ENCODE measurements at regions not wholly inside any gene's neighbourhood (a gene's known extent, or its start where the extent isn't known, plus 50 kb on each side); places are given as distances from the start of the nearest gene placed in this dataset.

DNA sequence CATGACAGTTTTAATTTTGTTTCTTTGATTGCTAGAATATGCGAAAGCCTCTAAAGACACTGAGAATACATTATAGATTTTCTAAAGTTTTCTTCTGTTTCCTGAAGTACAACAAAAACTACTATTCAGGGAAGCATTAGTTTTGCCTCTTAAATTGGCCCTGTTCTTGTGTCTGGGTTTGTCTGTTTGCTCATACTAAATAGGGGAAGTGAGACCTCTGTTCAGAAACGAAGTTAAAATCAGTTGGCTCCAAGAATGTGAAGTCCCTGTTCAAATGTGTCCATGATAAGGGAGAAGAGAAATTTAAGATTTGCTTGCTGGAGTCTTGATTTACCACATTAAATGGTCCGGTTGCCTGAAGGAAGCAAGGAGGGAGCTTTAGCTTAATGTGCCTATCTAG, 327.3 kb upstream of the GBE1 start:
- Histone ChIP-seq H3K36me3 (no peaks in the 10 kb centered on the region), H3K27ac (peak overlapping the region in 1 of 10 donors; percentile 23), H3K27me3 (no peaks in the 10 kb centered on the region), H3K4me3 (no peak overlapping the region), H3K4me1 (peaks cover 0 to 21% (median 8%) of the 10 kb centered on the region in 9 donors), H3K9me3 (peaks cover 0 to 5% (median 0%) of the 10 kb centered on the region in 11 donors)
- 69 to 77% methylated on average over 3 of the region's 3 CpGs for WGBS, 2 donors
- intact Hi-C loops (cut with DNase I), result loop anchor here in 1 of 10 donors (10.0 kb wide), 1 partner anchor 324 kb away; the partner anchor contains the start of gene GBE1
- ATAC-seq (no peak), DNase-seq (no peak)
- TF ChIP-seq, protein P1, sequence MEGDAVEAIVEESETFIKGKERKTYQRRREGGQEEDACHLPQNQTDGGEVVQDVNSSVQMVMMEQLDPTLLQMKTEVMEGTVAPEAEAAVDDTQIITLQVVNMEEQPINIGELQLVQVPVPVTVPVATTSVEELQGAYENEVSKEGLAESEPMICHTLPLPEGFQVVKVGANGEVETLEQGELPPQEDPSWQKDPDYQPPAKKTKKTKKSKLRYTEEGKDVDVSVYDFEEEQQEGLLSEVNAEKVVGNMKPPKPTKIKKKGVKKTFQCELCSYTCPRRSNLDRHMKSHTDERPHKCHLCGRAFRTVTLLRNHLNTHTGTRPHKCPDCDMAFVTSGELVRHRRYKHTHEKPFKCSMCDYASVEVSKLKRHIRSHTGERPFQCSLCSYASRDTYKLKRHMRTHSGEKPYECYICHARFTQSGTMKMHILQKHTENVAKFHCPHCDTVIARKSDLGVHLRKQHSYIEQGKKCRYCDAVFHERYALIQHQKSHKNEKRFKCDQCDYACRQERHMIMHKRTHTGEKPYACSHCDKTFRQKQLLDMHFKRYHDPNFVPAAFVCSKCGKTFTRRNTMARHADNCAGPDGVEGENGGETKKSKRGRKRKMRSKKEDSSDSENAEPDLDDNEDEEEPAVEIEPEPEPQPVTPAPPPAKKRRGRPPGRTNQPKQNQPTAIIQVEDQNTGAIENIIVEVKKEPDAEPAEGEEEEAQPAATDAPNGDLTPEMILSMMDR (IDR thresholded peaks at IDR 0.05), result no peak

DNA sequence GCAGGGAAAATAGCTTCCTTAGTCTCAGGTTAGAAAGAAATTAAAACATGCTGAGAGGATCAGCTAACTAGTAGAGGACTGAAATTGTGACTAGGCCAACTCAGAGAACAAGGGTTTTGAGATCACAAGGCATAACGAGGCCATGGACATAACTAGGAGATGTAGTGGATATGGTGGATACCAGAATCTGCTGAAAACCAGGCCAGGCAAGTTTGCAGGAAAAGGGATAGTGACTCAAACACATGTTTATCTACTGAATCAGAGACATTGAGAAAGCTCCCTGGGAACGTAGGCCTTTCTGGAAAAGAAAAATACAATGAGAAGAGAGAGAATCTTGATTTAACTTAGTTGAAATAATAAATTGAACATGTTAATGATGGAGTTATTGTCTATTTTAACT, 326.5 kb upstream of the GBE1 start:
- Histone ChIP-seq H3K9me3 (no peaks in the 10 kb centered on the region), H3K4me3 (no peak overlapping the region), H3K27ac (peak overlapping the region in 1 of 10 donors; percentile 23), H3K27me3 (no peaks in the 10 kb centered on the region), H3K4me1 (peaks cover 0 to 21% (median 8%) of the 10 kb centered on the region in 9 donors), H3K36me3 (no peaks in the 10 kb centered on the region)
- intact Hi-C loops (cut with DNase I), result loop anchor here in 1 of 10 donors (10.0 kb wide), 1 partner anchor 323 kb away; the partner anchor contains the start of gene GBE1
- 60 to 81% methylated on average over 2 of the region's 2 CpGs for WGBS, 2 donors
- ATAC-seq, result no peak
- DNase-seq, result no peak
- TF ChIP-seq, protein P1 (IDR thresholded peaks at IDR 0.05), result no peak

DNA sequence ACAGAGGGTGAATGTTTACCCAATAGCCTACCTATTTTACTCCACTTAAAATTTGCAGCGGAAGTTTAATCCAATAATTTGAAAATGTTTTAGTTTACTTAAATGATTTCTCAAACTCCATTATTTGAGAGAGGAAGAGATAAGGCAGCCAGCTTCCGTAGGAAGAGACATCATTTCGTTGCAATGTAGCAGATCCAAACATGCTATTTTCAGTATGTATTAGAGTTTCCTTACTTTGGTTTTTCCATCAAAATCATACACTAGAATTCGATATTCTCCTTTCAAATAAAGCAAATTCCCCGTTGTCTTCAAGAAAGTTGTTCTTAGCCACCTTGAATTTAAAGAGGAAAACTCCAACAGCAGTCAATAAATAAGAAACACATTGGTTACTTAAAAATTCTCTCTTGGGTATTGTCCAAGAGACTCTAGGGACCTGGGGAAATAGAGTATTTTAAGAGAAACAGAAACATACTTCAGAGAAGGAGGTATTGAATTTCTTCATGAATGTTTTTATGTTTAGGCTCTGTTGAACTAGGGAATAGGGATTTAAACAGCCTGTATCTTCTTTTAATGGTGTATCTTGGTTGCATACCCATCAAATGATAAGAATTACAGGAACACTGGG, 324.5 kb upstream of the GBE1 start:
- ATAC-seq, result peak in 1 of 8 donors; percentile 61
- TF ChIP-seq, protein P1 (IDR thresholded peaks at IDR 0.05), result no peak
- H3K4me1 ChIP-seq, result peaks cover 0 to 21% (median 8%) of the 10 kb centered on the region in 9 donors
- peak overlapping the region in 6 of 10 donors; percentile 13 to 59 (median 36) for H3K27ac ChIP-seq
- no peaks in the 10 kb centered on the region for H3K36me3 ChIP-seq
- DNase-seq, result no peak
- intact Hi-C loops (cut with DNase I), result loop anchor here in 1 of 10 donors (10.0 kb wide), 1 partner anchor 321 kb away; the partner anchor contains the start of gene GBE1
- H3K4me3 ChIP-seq, result peak overlapping the region in 3 of 10 donors; percentile 8 to 22 (median 20)
- H3K27me3 ChIP-seq, result no peaks in the 10 kb centered on the region
- no peaks in the 10 kb centered on the region for H3K9me3 ChIP-seq
- 47 to 59% methylated on average over 5 of the region's 5 CpGs for WGBS, 2 donors

DNA sequence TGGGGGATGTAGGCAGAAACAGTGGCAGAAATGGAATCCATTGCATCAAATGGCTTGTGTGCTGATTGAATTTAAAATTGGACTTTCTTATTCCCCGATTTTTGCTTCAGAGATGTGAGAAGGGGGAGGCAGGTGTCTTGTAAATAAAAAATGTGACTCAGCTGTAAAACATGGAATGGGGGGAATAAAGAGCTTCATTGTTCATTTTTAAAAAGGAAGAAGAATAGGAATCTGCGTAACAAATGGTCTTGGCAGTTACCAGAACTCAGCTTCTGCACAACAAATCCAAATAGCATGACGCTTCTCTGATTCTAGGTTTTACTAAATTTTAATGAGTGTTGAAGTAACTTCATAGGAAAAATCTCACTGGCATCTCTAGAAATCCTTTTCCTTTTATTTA, 323.9 kb upstream of the GBE1 start:
- no peaks in the 10 kb centered on the region for H3K9me3 ChIP-seq
- WGBS, 2 donors, result 47% methylated on average over 3 of the region's 3 CpGs
- H3K4me3 ChIP-seq, result peak overlapping the region in 4 of 10 donors; percentile 5 to 22 (median 14)
- H3K27ac ChIP-seq, result peak overlapping the region in 7 of 10 donors; percentile 6 to 59 (median 35)
- H3K36me3 ChIP-seq, result no peaks in the 10 kb centered on the region
- DNase-seq (no peak), ATAC-seq (no peak)
- peaks cover 0 to 25% (median 8%) of the 10 kb centered on the region in 9 donors for H3K4me1 ChIP-seq
- TF ChIP-seq, protein P1 (IDR thresholded peaks at IDR 0.05), result no peak
- no peaks in the 10 kb centered on the region for H3K27me3 ChIP-seq
- intact Hi-C loops (cut with DNase I), result loop anchor here in 1 of 10 donors (10.0 kb wide), 1 partner anchor 321 kb away; the partner anchor contains the start of gene GBE1

Data from heart right ventricle (tissue), 16 donors.